GM12878 (cell line): ENCODE measurements at regions not wholly inside any gene's neighbourhood (a gene's known extent, or its start where the extent isn't known, plus 50 kb on each side); places are given as distances from the start of the nearest gene placed in this dataset.

Experiments
- ATAC-seq: fragments of 200-7000 bp; cut with Tn5 transposase; 3 replicates; pipeline ENCODE4 v1.9.1; 2020; ENCODE audit warnings: mild to moderate bottlenecking, moderate library complexity
- BruUV-seq: library from RNA; stranded (reverse); fragments of 400-500 nt; replicated peaks from 2 replicates; lab custom pipeline; 2021; lab: Mats Ljungman, UMichigan
- CTCF ChIA-PET: fragments of 300-600 bp; sonication (Branson Sonifier 250); formaldehyde crosslinking; extraction: SDS; loops from one replicate; lab custom pipeline; 2021; ENCODE audit warnings: inconsistent platforms; lab: Yijun Ruan, JAX
- POLR2A ChIA-PET: fragments of 350-600 bp; formaldehyde crosslinking; extraction: SDS; loops from one replicate; lab custom pipeline; 2021; ENCODE audit warnings: inconsistent platforms; lab: Charles Lee
- RAD21 ChIA-PET: fragments of 300-600 bp; sonication (Branson Sonifier 250); formaldehyde crosslinking; loops from one replicate; lab custom pipeline; 2023; ENCODE audit warnings: antibody characterized with exemption; ENCODE audit not compliant: unreplicated experiment; lab: Charles Lee
- SMC1A ChIA-PET: fragments of 300-600 bp; sonication (Branson Sonifier 250); formaldehyde crosslinking; loops from one replicate; lab custom pipeline; 2023; ENCODE audit not compliant: unreplicated experiment, uncharacterized antibody; lab: Charles Lee
- DNase-seq: peaks from one replicate; pipeline ENCODE4 v3.0.0-alpha.2; 2011; ENCODE audit warnings: low read depth, low spot score
- FAIRE-seq: peaks from 3 replicates; lab custom pipeline; 2011; peaks lifted over from hg19 to GRCh38; lab: Jason Lieb, UNC
- H2AFZ ChIP-seq: 2 replicates; pipeline ENCODE4 v1.6.0; 2011; ENCODE audit warnings: low read depth, low read length, control low read depth; ENCODE audit not compliant: control insufficient read depth
- H3K27ac ChIP-seq: 2 replicates; pipeline ENCODE4 v1.5.1; 2011; ENCODE audit warnings: control low read depth; ENCODE audit not compliant: control insufficient read depth, insufficient read depth
- H3K27me3 ChIP-seq, 2 experiments: replicated peaks in 1 of 2; 2 replicates each; pipeline versions ENCODE4 v1.6.0 to v1.6.1; 2011; ENCODE audit warnings: low read length in 1 of 2; ENCODE audit not compliant: control insufficient read depth in 2 of 2, insufficient read depth in 2 of 2
- H3K36me3 ChIP-seq, 2 experiments: 2 replicates each; pipeline ENCODE4 v1.5.1; 2011; ENCODE audit warnings: low read length in 1 of 2; ENCODE audit not compliant: control insufficient read depth in 2 of 2, insufficient read depth in 2 of 2
- H3K4me1 ChIP-seq: 2 replicates; pipeline ENCODE4 v1.6.1; 2011; ENCODE audit warnings: mild to moderate bottlenecking, low read length, moderate library complexity, mixed read lengths; ENCODE audit not compliant: control insufficient read depth, insufficient read depth
- H3K4me2 ChIP-seq: 2 replicates; pipeline ENCODE4 v1.6.0; 2011; ENCODE audit warnings: control low read depth; ENCODE audit not compliant: control insufficient read depth, insufficient read depth
- H3K4me3 ChIP-seq: fragments of 200-600 bp; sonication (generic); 2 replicates; pipeline ENCODE4 v1.5.1; 2016
- H3K79me2 ChIP-seq: 2 replicates; pipeline ENCODE4 v1.6.0; 2011; ENCODE audit warnings: low read length; ENCODE audit not compliant: control insufficient read depth, insufficient read depth
- H3K9ac ChIP-seq: 2 replicates; pipeline ENCODE4 v1.8.0; 2011; ENCODE audit warnings: low read length, control low read depth, mixed read lengths; ENCODE audit not compliant: control insufficient read depth, insufficient read depth
- H3K9me3 ChIP-seq: replicated peaks from 3 replicates; pipeline ENCODE4 v1.5.1; 2011; ENCODE audit warnings: mild to moderate bottlenecking, low read length; ENCODE audit not compliant: control insufficient read depth, insufficient read depth
- H4K20me1 ChIP-seq: 2 replicates; pipeline ENCODE4 v1.6.0; 2011; ENCODE audit not compliant: control insufficient read depth, insufficient read depth
- ASH2L ChIP-seq: fragments of 300-600, 200-600 bp; sonication (generic); IDR thresholded peaks from 2 replicates; pipeline ENCODE4 v1.6.1; 2017; ENCODE audit warnings: low read depth, mild to moderate bottlenecking, borderline replicate concordance
- FOS ChIP-seq: IDR thresholded peaks from 3 replicates; pipeline ENCODE4 v1.6.1; 2011; ENCODE audit warnings: borderline replicate concordance; ENCODE audit not compliant: insufficient read length; ENCODE audit errors: extremely low read depth
- IKZF1 ChIP-seq: fragments of 450-650 bp; conservative IDR thresholded peaks from 2 replicates; pipeline ENCODE4 v1.6.1; 2017; ENCODE audit warnings: antibody characterized with exemption, mild to moderate bottlenecking
- MTA2 ChIP-seq: fragments of 450-650 bp; IDR thresholded peaks from 2 replicates; pipeline ENCODE4 v1.6.1; 2016; ENCODE audit warnings: low read depth, mild to moderate bottlenecking, moderate library complexity
- NFIC ChIP-seq: IDR thresholded peaks from 2 replicates; pipeline ENCODE4 v1.6.1; 2012; ENCODE audit warnings: low read depth, mild to moderate bottlenecking, inconsistent platforms, low read length, moderate library complexity
- NRF1 ChIP-seq: conservative IDR thresholded peaks from 2 replicates; pipeline ENCODE4 v1.6.1; 2011; ENCODE audit warnings: mild to moderate bottlenecking, low read depth, low read length, improper control_type of control experiment
- REST ChIP-seq: IDR thresholded peaks from 2 replicates; pipeline ENCODE4 v1.6.1; 2012; ENCODE audit warnings: mild to moderate bottlenecking, low read depth, low read length
- ZNF274 ChIP-seq: IDR thresholded peaks from one replicate; pipeline ENCODE4 v1.8.0; 2011; ENCODE audit not compliant: insufficient read length, insufficient read depth
- WGBS: methylation state at CpG from one replicate; pipeline ENCODE4 v1.1.6; 2016; ENCODE audit warnings: low lambda C conversion rate; ENCODE audit not compliant: insufficient replicate concordance, insufficient coverage; ENCODE audit errors: missing lambda C conversion rate; 5-methylcytosine and 5-hydroxymethylcytosine counted together
- in situ Hi-C: fragments of 300-500 bp; cut with MboI; formaldehyde crosslinking; loops from 9 replicates; pipeline ENCODE4 v1.14.3; 2018; ENCODE audit warnings: mixed read lengths
- intact Hi-C: fragments of 100-400 bp; cut with micrococcal nuclease; formaldehyde crosslinking; loops from one replicate; pipeline ENCODE4 v1.14.2; 2022; ENCODE audit not compliant: unreplicated experiment

- H3K27ac ChIP-seq = no peak overlapping the region
- ATAC-seq (no peak), DNase-seq (no peak), FAIRE-seq (no peak)
- H3K4me3 ChIP-seq = no peak overlapping the region
- SMC1A ChIA-PET = no interaction called here
- H3K9ac ChIP-seq = no peak overlapping the region
- no peak for TF ChIP-seq REST
- no peak for TF ChIP-seq IKZF1
- no peak for TF ChIP-seq ASH2L
- no peak for TF ChIP-seq NRF1
- no peak for TF ChIP-seq NFIC
- no peak for TF ChIP-seq MTA2
- no peak for TF ChIP-seq FOS
- TF ChIP-seq ZNF274 = no peak
- 60% methylated on average over 37 of the region's 38 CpGs for WGBS
- H3K79me2 ChIP-seq = no peaks in the 10 kb centered on the region
- H3K9me3 ChIP-seq = no peaks in the 10 kb centered on the region; the same call in 2 of the 3 replicates
- no peaks in the 10 kb centered on the region for H3K36me3 ChIP-seq
- no peak overlapping the region for H3K4me2 ChIP-seq
- in situ Hi-C loops (no loop called here), intact Hi-C loops (no loop called here)
- CTCF ChIA-PET = no interaction called here
- no peaks in the 10 kb centered on the region for H3K27me3 ChIP-seq
- no TSS peak for BruUV-seq
- no peak overlapping the region for H2AFZ ChIP-seq
- peaks cover 10% of the 10 kb centered on the region for H3K4me1 ChIP-seq
- POLR2A ChIA-PET = no interaction called here
- RAD21 ChIA-PET = interaction anchor here (0.6 kb wide), 1 partner anchor 199 kb away, joined by 3 read pairs; no protein-coding TSS in a partner anchor
- H4K20me1 ChIP-seq = no peaks in the 10 kb centered on the region
Observed at GRCh38 chr20:50379049-50379990, 130.9 kb upstream of the PTPN1 start.
